ENCODE measurements at regions not wholly inside any gene's neighbourhood (a gene's known extent, or its start where the extent isn't known, plus 50 kb on each side); places are given as distances from the start of the nearest gene placed in this dataset.
"Not testable (repeated sequence)": the region's sequence is repeated elsewhere in the genome, so short reads cannot be mapped to it uniquely, and the experiment has no call there.

GRCh38 chr13:81874681-81875661, 1534.0 kb upstream of the SPRY2 start:
- no peak for DNase-seq

- DNase-seq, result no peak
Measured at GRCh38 chr13:81874253-81874652, 1533.3 kb upstream of the SPRY2 start.

GRCh38 chr13:81872581-81872980, 1531.7 kb upstream of the SPRY2 start:
- no peak for DNase-seq

- DNase-seq, result not testable (repeated sequence)
Measured at GRCh38 chr13:81871751-81872325, 1530.9 kb upstream of the SPRY2 start.

GRCh38 chr13:81848291-81848690, 1507.4 kb upstream of the SPRY2 start:
- no peak for DNase-seq

DNA sequence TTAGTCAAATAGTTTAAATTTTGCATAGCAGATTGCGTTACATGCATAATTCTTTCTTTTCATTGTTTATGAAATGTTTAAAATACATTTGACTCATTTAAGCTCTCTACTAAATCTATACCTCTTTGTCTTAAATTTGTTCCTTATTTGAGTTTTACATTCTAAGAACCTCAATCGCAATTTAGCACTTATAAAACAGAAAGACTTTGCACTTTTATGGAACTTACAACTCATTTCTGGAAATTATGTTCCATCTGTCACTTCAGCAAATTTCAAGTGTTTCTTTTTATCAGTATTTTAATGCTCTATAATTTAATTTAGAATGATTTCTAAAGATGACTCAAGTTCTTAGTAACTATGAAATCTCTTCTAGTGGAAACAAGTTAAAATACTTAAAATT, 1505.8 kb upstream of the SPRY2 start:
- no peak for DNase-seq

- DNase-seq, result no peak
Measured at GRCh38 chr13:81821259-81821658, 1480.3 kb upstream of the SPRY2 start.

DNA sequence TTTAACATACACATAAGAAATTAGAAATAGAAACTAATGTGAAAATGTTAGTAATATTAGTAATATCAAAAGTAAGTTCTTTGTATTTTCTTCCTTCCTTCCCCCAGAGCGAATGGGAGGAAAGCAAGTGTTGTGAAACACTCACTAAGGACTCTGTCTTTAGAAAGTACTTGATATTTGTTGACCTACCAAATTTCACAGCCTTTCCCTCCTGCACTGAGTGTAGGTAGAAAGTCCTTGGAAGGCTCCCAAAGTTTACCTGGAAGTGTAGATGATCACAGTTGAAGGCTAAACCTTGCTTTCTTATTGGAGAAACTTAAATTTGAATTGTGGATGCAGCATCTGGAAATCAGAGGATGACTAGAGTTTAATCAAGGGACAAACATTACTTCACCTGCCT, 1459.5 kb upstream of the SPRY2 start:
- no peak for DNase-seq

DNA sequence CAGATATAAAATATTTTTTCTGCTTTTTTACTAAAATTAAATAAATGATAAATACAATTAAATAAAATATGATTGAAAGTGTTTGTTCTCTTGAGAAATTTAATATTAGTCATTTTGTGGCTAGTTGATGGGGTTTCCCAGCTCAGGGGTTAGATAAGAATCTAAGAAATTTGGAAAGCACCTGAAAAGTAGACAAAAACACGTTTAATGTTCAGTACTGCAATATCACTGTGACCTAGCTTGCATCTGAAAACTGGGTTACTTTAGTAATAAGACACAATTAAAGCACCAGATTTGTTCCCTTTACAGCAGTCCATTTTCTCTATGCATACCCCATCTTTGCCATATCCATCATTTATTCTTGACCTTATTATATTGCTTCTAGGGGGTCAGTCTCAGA, 1454.8 kb upstream of the SPRY2 start:
- no peak for DNase-seq

GRCh38 chr13:81791641-81792040, 1450.7 kb upstream of the SPRY2 start:
- DNase-seq, result no peak

DNA sequence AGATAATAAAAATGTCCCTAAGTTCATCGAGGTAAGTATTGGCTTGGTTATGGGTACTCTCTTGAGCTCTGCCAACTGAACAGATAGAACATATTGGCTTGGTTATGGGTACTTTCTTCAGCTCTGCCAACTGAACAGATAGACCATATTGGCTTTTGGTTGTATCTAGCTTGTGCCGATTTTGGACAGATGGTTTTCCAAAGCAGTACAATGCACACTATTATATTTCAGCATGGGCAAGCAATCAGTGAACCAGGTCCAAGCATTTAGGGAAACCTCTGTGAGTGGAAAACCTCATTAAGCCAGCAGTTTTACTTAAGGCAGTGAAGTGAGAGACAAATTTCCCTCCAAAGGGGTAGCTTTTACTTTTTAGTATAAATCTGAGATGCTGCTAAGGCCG, 1440.5 kb upstream of the SPRY2 start:
- DNase-seq, result no peak

GRCh38 chr13:81779876-81780275, 1439.0 kb upstream of the SPRY2 start:
- no peak for DNase-seq

DNA sequence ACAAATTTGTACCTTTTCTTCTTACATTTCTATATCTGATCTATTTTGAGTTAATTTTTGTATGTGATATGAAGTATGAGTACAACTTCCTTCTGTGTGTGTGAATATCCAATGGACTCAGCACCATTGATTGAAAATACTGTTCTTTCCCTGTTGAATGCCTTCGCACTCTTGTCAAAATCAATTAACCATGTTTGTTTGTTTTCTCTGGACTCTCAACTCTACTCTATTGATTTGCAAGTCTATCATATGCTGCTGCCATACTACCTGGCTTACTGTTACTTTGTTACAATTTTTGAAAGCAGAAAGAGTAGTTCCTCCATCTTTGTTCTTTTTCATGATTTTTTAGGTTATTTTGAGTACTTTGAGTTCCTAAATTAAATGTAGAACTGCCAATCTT, 1437.4 kb upstream of the SPRY2 start:
- no peak for DNase-seq

DNA sequence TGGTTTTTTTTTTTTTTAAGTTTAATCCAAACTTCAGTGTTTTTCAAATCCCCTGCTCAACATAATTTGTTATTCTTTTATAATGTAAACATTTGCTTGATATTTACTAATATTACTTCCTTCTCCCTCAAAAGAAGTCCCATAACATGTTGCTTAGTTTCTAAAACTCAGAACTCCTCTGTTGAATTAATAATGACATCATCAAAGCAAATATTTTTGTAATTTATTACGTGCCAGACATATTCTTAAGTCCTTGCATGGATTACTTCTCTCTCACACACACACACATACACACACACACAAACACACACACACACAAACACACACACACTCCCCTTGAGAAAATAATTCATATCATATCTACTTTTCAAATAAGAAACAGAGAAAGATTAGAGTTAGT, 1432.3 kb upstream of the SPRY2 start:
- DNase-seq, result no peak

DNA sequence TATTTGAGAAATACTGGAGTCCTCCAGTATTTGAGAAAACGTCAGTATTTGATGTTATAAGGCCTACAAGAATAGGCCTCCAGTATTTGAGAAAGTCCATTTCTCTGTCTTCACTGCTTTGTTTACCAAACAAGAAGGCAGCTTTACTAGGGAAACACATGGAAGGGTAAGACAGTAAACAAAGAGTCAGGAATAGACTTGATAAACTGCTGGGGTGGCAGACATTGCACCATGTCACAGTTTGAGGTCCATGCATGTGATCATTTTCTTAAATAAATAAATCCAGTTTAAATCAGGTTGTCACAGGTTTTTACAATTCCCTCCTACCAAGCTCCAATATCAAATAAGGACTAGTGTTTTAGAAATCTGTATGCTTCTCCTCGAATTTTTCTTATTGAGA, 1431.0 kb upstream of the SPRY2 start:
- no peak for DNase-seq

- no peak for DNase-seq
Measured at GRCh38 chr13:81770868-81771505, 1430.1 kb upstream of the SPRY2 start.

- DNase-seq, result no peak
Measured at GRCh38 chr13:81762449-81762848, 1421.5 kb upstream of the SPRY2 start.

- no peak for DNase-seq
Measured at GRCh38 chr13:81760316-81760715, 1419.4 kb upstream of the SPRY2 start.

- no peak for DNase-seq
Measured at GRCh38 chr13:81757348-81757970, 1416.5 kb upstream of the SPRY2 start.

DNA sequence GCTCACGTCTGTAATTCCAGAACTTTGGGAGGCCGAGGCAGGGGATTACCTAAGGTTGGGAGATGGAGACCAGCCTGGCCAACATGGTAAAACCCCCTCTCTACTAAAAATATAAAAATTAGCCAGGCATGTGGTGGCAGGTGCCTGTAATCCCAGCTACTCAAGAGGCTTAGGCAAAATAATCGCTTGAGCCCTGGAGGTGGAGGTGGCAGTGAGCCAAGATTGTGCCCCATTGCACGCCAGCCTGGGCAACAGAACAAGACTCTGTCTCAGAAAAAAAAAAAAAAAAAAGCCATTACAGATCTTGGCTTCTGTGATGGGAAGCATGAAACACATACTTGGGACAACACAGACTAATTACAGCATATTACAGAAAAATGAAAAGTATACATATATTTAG, 1404.5 kb upstream of the SPRY2 start:
- DNase-seq, result no peak

GRCh38 chr13:81738364-81738763, 1397.4 kb upstream of the SPRY2 start:
- no peak for DNase-seq

GRCh38 chr13:81726037-81726726, 1385.3 kb upstream of the SPRY2 start:
- DNase-seq, result no peak

GRCh38 chr13:81722456-81722855, 1381.5 kb upstream of the SPRY2 start:
- DNase-seq, result no peak

All from DMS79 treated with DMSO at 0.1 percent for 48 hours (cell line).